ENCODE measurements at regions not wholly inside any gene's neighbourhood (a gene's known extent, or its start where the extent isn't known, plus 50 kb on each side); places are given as distances from the start of the nearest gene placed in this dataset.

GRCh38 chr10:29151005-29151404, 137.9 kb upstream of the LYZL1 start:
- TF ChIP-seq, protein P1, sequence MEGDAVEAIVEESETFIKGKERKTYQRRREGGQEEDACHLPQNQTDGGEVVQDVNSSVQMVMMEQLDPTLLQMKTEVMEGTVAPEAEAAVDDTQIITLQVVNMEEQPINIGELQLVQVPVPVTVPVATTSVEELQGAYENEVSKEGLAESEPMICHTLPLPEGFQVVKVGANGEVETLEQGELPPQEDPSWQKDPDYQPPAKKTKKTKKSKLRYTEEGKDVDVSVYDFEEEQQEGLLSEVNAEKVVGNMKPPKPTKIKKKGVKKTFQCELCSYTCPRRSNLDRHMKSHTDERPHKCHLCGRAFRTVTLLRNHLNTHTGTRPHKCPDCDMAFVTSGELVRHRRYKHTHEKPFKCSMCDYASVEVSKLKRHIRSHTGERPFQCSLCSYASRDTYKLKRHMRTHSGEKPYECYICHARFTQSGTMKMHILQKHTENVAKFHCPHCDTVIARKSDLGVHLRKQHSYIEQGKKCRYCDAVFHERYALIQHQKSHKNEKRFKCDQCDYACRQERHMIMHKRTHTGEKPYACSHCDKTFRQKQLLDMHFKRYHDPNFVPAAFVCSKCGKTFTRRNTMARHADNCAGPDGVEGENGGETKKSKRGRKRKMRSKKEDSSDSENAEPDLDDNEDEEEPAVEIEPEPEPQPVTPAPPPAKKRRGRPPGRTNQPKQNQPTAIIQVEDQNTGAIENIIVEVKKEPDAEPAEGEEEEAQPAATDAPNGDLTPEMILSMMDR (IDR thresholded peaks at IDR 0.05; ENCODE audit: insufficient read depth, low read depth, low read length), result no peak
- no peak for TF ChIP-seq EZH2 (IDR thresholded peaks at IDR 0.05; ENCODE audit: insufficient read depth, low read length)
